RKO (cell line): ENCODE measurements at regions not wholly inside any gene's neighbourhood (a gene's known extent, or its start where the extent isn't known, plus 50 kb on each side); places are given as distances from the start of the nearest gene placed in this dataset.

Experiments
- DNase-seq: peaks from one replicate; pipeline ENCODE4 v3.0.0-alpha.2; 2016; ENCODE audit warnings: low spot score

DNA sequence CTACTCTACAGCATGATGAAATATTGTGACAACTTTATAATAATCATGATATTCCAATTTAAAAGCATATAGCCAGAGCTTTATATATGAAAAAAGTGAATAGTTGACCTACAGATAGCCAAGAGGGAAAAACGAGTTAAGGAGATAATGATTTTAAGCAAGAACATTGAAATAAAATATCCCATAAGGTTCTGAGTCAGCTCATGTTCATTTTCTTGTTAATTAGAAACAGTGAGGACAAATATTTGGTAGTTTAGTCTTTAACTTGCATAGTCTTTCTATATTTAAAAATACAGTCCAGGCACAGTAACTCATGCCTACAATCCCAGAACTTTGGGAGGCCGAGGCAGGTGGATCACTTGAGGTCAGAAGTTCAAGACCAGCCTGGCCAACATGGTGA is 55.8 kb upstream of the CDH6 start:
- no peak for DNase-seq

DNA sequence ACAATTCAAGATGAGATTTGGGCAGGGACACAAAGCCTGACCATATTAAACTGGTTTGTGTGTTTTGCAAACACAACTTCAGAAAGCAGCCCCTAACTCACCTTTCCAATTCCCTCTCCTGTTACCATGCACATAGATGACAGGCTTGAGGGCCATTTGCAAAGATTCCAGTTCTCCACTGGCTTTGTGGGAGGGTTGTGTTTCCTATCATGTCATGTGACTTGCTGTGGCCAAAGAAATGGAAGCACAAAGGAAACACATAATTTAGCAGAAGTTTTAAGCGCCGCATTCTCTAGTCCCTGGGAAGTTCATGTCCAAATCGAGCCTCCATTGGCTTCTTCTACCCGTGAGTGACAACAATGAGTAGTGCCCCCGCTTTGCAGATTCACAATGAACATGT is 57.9 kb upstream of the CDH6 start:
- no peak for DNase-seq

DNA sequence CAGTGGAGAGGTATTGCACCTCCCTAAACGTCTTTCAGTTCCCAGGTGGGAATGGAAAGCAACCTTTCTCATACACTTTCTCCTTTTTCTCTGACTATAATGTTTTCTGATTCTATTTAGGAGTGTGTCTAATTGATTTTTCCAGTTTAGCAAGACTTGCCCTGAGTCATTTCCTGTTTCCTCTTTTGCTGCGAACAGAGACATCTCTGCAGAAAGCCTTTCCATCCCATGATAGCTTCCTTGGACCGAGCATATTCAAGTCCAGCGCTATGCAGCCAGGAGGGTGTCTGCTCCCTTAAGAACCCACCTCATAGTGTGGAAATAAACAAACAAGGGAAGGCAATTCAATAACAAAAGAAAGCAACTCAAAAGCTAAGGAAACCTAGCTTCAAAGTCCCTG is 60.0 kb upstream of the CDH6 start:
- peak; percentile 16 for DNase-seq

DNA sequence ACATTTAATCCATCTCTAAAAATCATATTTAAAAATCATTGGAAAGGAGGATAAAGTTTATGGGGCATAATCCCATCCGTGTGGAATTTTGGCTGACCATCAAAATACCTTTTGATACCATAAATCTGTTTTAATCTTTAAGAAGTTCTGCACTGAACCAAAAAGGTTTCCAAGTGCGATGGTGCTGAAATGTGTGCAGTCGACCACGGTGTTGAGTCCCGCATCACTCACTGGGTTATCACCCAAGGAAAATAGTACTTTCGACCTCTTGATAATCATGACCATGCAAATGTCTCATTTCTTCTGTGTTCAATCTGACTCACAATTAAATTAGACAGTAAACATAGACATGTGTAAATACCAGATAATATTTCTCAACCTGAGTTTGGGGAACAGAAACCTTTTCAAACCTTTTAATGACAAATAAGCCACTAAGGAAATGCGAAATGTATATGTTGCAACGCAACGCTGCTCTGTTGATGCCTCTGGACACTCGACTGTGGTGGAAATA is 62.0 kb upstream of the CDH6 start:
- DNase-seq, result no peak

DNA sequence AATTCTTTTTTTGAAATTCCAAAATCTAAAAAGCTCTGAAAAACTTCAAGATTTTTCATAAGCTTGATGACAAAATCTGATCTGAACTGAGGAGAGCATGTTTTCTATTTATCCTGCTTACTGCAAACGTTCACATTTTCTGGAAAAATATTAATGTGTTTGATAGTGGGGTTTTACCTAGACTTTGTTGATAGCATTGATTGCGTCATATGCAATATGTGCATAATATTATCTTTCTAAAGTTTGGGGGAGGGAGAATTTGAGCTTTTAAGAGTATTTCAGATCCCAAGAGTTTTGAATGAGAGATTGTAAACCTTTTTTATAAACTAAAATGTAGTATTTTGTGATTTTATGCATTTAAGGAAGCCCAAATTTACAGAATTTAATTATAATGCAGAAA is 62.8 kb upstream of the CDH6 start:
- no peak for DNase-seq

DNA sequence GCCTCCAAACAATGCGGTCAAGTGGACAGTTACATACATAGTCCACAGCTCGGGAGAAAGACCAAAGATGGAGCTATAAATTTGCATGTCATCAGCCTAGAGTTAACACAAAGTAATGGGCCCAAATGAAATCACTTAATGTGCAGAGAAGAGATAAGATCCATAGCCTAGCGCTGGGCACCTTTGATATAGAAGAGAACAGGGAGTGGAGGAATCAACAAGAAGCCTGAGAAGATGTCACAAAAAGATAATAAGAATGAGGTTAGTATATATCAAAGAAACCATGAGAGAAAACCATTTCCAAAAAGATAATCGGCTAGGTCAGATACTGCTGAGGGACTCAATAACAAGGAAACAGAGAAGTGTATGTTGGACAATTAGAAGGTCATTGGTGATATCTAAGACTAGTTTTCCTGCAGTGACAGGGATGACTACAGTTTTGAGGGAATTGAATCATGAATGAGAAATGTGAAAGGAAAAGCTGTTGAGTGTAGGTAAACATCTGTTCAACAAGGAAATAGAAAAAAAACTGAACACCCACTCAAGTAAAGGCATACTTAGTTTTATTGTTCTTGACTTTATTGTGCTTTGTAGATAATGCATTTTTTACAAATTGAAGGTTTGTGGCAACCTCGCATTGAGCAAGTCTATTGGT is 68.7 kb upstream of the CDH6 start:
- DNase-seq, result no peak

DNA sequence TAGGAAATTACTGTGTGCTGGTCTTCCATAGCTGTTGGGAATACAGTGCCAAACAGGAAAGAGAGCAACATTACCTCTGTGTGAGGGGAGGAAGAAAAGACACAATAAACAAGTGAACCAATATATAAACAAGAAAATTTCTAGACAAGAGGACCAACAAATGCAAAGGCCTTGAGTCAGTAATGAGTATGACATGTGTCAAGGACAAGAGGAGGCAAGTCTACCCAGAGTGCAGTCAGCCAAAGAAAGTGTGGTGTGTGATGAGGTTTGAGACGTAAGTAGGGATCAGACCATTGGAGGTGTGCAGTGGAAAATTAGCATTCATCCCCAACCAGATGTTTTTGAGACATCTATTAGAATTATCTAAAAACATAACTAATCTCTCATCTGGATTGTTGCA is 69.5 kb upstream of the CDH6 start:
- DNase-seq, result no peak

DNA sequence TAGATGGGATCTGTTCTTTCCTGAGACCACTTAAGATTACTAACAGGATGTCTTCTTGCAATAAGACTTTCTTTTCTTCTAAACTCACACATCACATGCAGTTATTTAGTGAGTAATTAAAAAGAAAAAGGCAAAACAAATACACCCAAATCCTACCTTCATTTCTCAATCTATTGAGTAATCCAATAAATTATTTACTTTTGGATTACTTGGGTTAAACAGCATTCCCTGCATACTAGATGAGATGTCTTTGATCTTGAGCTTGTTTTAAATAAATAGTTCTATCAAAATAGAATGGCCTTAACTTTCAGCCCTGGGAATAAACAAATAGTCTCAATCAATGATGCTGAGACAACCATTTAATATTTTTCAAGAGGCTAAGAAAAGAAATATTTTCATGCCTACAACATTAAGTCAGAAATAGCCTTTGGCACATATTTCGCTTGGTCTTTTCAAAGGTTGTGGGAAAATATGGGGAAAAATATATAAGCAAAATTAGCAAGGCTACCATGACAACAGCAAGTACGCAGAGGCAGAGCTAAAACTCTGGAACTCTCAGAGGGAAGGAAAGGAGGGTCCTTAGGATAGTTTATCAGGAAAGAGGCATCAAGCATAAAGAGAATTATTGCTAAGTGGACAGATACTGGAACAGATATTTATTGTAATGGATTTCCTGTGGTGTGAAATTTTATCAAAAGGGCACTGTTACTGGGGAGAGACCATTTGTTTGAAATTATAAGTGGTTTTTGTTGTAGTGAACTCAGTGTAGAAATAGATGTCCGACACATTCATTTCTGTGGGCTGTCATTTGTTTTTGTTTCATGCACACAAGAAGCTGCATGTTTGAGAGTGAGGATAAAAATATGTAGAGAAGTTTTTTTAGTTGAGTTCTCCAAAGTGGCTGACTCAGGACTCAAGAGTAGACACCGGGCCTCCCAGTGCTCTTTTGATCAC is 70.2 kb upstream of the CDH6 start:
- DNase-seq, result no peak

DNA sequence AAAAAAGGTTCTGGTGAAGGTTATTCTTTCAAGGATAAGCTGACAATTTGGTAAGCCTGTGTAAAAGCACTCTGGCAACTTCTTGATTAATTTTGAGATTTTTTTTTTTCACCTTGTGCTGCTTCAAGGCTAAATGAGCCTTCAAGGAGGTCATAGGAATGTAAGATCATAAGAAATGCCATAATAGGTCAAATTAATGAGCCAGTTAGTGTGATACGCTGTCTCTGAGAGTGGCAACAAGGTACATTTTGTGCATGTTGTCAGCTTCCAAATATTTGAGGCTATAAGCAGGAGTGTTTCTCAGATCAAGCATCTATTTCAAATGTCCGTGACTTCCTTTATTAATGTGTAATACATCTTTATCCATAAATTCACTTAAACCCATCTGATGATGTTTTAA is 72.3 kb upstream of the CDH6 start:
- no peak for DNase-seq

DNA sequence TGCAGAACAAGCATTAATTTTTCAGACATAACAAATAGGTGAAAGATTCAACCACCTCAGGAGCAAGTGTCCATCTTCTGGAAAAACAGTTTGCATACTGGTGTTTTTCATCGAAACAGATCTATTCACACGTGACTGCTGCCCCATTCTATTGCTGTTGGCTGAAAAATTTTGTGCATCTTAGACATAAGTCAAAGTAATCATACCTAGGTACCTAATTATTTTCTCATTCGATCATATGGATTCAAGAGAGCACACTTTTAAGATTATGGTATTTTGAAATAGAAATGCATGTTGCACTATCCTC is 72.9 kb upstream of the CDH6 start:
- no peak for DNase-seq

DNA sequence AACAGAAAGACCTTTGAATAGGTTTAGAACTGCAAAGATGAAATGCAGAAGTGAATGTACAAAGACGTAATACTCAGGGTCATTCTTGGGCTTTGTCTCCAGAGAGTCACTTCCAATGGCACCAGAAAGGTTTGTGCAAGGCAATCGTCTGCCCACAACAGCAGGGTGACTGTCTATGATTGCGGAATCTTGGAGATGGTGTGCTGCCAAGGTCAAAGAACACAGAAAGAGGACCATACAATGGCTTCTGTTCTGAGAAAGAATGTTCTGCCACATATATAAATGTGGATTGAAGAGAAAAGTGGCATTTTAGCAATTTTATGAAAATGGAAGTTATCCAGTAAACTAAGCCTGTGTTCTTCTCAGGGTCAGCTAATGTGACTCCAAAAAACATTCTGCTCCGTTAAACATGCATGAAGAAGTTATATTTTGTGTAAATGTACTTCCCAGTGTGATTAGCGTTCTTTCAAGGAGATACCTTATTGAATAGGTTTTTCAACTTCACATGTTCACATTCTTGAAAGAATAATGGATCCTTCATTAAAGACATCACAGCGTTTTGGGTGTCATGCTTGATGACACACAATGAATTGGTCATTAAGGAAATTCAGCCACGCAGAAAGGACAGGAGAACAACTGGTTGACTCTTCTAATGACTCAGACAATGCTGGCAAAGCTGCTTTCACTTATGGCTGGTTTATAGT is 73.4 kb upstream of the CDH6 start:
- peak; percentile 47 for DNase-seq

DNA sequence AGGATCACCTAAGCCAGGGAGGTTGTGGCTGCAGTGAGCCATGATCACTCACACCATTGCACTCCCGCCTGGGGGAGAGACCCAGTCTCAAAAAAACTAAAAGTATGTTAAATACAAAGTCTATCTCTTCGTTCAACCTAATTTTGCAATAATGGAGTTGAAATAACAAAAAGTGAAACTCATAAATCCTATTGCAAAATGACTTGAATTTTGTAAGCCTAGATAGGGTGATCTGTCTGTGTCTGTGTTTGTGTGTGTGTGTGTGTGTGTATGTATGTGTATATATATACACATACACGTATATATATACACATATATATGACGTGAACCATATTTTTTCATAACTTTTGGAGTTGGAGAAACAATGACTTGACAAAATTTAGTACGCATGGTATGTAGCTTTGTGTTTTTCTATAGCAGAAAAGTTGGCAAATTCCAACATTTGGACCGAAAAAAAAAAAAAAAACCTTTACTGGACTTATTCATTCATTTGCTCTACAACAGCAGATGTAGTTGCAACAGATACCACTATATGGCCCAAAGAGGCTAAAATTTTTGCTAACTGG is 76.9 kb upstream of the CDH6 start:
- no peak for DNase-seq

DNA sequence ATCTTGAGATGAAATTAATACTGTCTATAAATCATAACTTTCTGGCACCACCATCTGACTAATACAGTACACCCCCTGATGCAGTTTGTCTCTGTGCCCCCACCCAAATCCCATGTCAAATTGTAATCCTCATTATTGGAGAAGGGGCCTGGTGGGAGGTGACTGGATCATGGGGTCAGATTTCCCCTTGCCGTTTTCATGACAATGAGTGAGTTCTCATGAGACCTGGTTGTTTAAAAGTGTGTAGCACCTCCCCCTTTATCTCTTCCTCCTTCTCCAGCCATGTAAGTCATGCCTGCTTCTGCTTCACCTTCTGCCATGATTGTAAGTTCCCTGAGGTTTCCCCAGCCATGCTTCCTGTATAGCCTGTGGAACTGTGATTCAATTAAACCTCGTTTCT is 78.7 kb upstream of the CDH6 start:
- DNase-seq, result no peak

DNA sequence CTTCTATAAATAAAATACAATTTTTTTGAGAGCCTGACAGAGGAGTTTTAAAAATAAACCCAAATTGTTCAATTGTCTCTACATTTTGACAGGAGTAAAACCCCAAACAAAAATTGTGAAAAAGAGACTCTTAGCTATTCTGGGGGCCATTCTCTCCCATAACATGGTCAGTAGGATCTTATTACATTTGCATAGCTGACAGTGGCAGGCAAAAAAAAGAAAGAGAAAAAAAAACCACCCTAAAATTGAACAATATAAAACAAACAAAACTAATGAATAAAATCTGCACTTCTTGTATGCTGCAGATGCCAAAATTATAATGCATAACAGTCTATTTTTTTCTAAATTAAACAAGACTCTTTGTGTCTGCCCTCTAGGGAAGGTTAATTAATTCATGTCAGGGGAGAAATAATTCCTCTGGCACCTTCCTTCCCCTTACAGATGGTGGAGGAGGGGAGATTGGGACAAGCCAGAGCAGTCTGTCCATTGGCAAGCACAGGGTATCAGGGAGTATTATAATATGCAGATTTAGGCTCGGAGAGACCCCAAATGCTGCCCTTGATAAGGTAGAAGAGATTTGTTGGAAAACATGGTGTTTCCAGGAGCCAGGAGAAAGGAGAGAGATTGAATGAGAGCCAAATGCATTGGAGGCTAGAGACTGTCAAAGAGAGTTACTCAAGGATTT is 79.7 kb upstream of the CDH6 start:
- DNase-seq, result no peak

DNA sequence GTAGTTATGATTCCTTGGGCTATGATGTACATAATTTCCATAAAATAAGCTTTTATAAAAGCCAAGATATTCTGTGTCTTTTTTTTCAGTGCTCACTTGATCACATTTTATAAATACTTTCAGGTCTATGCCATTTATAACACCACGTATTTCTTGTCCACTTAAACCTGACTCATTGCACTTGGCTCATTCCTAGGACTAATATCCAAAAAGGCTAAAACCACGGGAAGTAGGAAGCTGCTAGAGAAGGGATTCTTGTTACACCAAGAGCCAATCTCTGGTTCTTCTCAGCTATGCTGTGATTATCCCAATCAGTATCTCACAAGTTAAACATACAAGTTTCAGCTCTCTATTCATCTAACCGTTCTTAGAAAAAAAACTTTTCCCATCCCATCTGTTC is 80.4 kb upstream of the CDH6 start:
- DNase-seq, result peak; percentile 20

DNA sequence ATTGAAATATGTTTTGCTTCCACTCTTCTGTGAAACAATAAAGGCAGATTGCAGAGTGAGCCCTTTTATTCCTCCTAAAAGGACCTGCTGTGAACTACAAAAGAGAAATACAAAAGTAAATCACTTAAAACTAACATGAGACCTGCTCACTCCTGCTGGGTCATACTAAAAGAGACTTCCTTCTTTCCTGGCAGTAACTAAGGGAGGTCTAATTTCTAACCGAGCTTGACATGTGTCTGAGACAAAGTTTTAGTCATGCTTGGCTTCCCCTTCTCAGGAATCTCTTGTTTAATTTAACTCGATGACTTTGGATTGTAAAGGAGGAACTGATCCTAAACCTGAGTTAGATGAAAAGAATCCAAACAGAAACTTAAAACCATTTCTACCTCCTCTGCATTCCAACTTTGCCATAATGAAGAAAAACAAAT is 86.4 kb upstream of the CDH6 start:
- no peak for DNase-seq

DNA sequence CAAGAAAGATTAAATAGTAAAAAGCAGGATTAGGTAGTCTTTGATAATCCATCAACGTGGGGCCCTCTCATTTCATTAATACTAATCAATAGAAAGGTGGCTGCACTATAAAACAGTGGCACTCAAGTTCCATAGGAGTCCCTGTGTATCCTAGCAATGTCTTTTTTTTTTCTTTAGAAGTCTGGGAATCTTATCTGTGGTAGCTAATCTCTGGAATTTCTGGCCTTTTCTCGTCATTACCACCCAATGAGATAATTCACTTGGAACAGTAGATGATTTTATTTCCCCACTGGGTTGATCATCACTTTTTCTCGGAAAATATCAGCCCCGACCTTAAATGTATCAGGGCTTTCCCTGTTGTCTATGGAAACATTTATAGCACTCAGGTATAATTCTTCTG is 86.8 kb upstream of the CDH6 start:
- DNase-seq, result no peak

DNA sequence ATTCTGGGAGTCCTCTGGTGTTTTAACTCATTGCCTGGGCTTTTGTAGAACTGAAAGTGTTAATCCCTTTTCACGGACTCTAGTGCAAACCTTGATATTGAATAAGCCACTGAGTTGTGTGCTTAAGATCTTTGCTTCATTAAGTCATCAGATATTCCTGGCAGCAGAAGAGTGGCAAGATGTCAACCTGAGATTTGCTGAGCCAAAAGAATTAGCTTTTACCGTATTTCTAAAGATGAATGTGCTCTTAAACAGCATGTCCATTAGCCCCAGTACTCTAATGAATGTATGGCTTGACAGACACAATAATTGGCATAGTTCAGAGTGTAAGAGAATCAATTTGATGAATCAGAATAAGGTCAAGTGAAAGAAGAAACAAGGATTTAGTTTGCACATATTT is 87.2 kb upstream of the CDH6 start:
- no peak for DNase-seq

DNA sequence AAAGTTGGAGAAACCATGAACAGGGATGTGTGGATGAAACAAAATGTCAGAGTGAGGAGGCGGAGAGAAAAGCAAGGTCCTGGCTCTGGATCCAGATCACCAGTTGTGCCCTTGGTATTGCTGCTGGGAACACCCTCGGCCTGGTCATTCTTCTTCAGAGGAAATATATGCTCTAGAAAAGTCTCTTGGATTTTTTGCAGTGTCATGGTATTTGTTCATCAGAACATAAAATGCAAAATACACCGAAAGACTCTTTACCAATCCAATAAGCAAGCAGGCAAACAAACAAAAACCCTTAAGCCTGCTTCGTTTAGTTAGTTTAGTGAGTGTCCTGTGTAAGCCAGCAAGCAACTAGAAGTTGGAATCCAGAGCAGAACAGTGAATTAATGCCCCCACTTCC is 88.7 kb upstream of the CDH6 start:
- no peak for DNase-seq

DNA sequence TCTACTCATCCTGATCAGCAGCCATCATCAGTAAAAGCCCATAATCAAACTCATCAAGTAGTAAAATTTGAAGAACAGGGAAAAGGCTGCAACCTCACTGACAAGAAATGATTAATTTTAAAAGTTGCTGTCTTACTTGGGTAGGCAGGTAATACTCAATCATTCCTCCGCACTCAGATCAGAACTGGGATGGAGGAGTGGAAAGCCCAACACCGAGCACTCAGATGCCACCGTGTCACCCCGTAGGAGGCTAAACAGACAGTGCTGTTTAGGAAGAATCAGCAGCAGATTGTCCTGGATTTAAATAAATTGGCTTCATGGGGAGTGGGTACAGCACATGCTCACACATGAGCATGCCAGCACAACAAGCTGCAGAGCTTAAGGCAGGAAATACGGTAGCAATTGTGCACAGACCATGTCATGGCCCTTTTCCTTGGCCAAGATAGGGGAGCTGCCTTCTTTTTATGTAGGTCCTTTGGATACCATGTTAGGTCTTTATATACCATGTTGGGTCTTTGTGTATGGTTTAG is 92.6 kb upstream of the CDH6 start:
- no peak for DNase-seq

DNA sequence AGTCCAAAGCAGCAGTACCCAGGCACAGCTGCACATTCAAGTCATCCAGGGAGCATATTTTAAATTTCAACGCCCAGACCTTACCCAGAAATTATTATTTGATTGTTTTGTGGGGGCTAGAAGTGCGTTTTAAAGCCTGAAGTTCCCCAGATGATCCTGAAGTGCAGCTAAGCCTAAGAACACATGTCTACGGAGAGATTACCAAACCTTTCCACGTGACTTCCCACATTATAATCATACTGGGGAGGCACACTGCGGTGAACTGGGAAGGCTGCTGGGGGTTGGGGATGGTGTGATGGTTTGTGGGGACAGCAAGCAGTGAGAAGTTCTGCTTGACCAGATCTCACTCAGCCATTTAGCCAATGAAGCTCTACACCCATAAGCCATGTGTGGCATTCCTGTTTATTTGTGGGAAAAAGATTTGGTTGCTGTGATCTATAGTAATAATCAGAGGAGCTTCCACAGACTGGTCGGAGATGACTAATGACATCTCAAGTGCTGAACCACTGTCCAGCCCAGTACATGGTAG is 93.4 kb upstream of the CDH6 start:
- no peak for DNase-seq

DNA sequence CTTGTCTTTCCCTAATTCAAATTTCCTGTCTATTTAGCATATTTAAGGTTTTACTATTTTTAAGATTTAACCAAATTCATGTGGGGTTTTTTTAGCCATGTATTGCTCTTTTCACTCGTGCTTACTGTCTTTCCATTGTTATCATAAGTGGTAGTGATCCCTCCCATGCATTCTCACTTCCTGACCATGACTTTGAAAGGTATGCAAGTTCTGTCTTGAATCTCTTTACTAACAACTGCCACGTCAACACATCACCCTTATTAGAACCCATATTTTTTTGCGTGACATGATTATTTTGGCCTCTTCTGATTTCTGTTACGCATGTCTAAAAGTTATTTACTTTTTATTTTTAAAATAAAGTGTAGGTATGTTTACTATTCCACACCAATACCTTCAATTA is 94.7 kb upstream of the CDH6 start:
- no peak for DNase-seq
